ENCODE measurements at regions not wholly inside any gene's neighbourhood (a gene's known extent, or its start where the extent isn't known, plus 50 kb on each side); places are given as distances from the start of the nearest gene placed in this dataset.

GRCh38 chr18:65477455-65477854 lies 273.4 kb upstream of the CDH7 start:
- Histone ChIP-seq H3K27me3 (ENCODE audit: control insufficient read depth, insufficient read depth, low read length) (no peaks in the 10 kb centered on the region), H3K4me3 (ENCODE audit: low read depth, low read length) (no peak overlapping the region), H3K36me3 (ENCODE audit: control insufficient read depth, insufficient read depth, low read length) (no peaks in the 10 kb centered on the region), H3K27ac (ENCODE audit: low read depth, low read length) (no peak overlapping the region), H3K9ac (ENCODE audit: low read length) (no peak overlapping the region), H3K4me1 (ENCODE audit: control insufficient read depth, insufficient read depth, low read length) (no peaks in the 10 kb centered on the region), H3K9me3 (ENCODE audit: control insufficient read depth, insufficient read depth, low read depth, low read length) (no peaks in the 10 kb centered on the region)

GRCh38 chr18:65468881-65469280 lies 281.9 kb upstream of the CDH7 start:
- no peaks in the 10 kb centered on the region for H3K9me3 ChIP-seq (ENCODE audit: control insufficient read depth, insufficient read depth, low read depth, low read length)
- no peaks in the 10 kb centered on the region for H3K27me3 ChIP-seq (ENCODE audit: control insufficient read depth, insufficient read depth, low read length)
- no peak overlapping the region for H3K4me3 ChIP-seq (ENCODE audit: low read depth, low read length)
- H3K4me1 ChIP-seq (ENCODE audit: control insufficient read depth, insufficient read depth, low read length) = no peaks in the 10 kb centered on the region
- no peaks in the 10 kb centered on the region for H3K36me3 ChIP-seq (ENCODE audit: control insufficient read depth, insufficient read depth, low read length)
- no peak overlapping the region for H3K27ac ChIP-seq (ENCODE audit: low read depth, low read length)
- H3K9ac ChIP-seq (ENCODE audit: low read length) = no peak overlapping the region

- H3K27me3 ChIP-seq (ENCODE audit: control insufficient read depth, insufficient read depth, low read length) = no peaks in the 10 kb centered on the region
- H3K36me3 ChIP-seq (ENCODE audit: control insufficient read depth, insufficient read depth, low read length) = no peaks in the 10 kb centered on the region
- H3K4me1 ChIP-seq (ENCODE audit: control insufficient read depth, insufficient read depth, low read length) = no peaks in the 10 kb centered on the region
- H3K9me3 ChIP-seq (ENCODE audit: control insufficient read depth, insufficient read depth, low read depth, low read length) = no peaks in the 10 kb centered on the region
- H3K4me3 ChIP-seq (ENCODE audit: low read depth, low read length) = no peak overlapping the region
- H3K9ac ChIP-seq (ENCODE audit: low read length) = no peak overlapping the region
- no peak overlapping the region for H3K27ac ChIP-seq (ENCODE audit: low read depth, low read length)
Measured at GRCh38 chr18:65464361-65464760, 286.5 kb upstream of the CDH7 start.

GRCh38 chr18:65459741-65460140 lies 291.1 kb upstream of the CDH7 start:
- H3K36me3 ChIP-seq (ENCODE audit: control insufficient read depth, insufficient read depth, low read length) = no peaks in the 10 kb centered on the region
- no peaks in the 10 kb centered on the region for H3K4me1 ChIP-seq (ENCODE audit: control insufficient read depth, insufficient read depth, low read length)
- no peaks in the 10 kb centered on the region for H3K9me3 ChIP-seq (ENCODE audit: control insufficient read depth, insufficient read depth, low read depth, low read length)
- no peak overlapping the region for H3K4me3 ChIP-seq (ENCODE audit: low read depth, low read length)
- no peak overlapping the region for H3K27ac ChIP-seq (ENCODE audit: low read depth, low read length)
- H3K27me3 ChIP-seq (ENCODE audit: control insufficient read depth, insufficient read depth, low read length) = no peaks in the 10 kb centered on the region
- no peak overlapping the region for H3K9ac ChIP-seq (ENCODE audit: low read length)

GRCh38 chr18:65458871-65459270 lies 291.9 kb upstream of the CDH7 start:
- no peak overlapping the region for H3K9ac ChIP-seq (ENCODE audit: low read length)
- H3K4me1 ChIP-seq (ENCODE audit: control insufficient read depth, insufficient read depth, low read length) = no peaks in the 10 kb centered on the region
- H3K36me3 ChIP-seq (ENCODE audit: control insufficient read depth, insufficient read depth, low read length) = no peaks in the 10 kb centered on the region
- H3K4me3 ChIP-seq (ENCODE audit: low read depth, low read length) = no peak overlapping the region
- H3K9me3 ChIP-seq (ENCODE audit: control insufficient read depth, insufficient read depth, low read depth, low read length) = no peaks in the 10 kb centered on the region
- H3K27ac ChIP-seq (ENCODE audit: low read depth, low read length) = no peak overlapping the region
- H3K27me3 ChIP-seq (ENCODE audit: control insufficient read depth, insufficient read depth, low read length) = no peaks in the 10 kb centered on the region

- Histone ChIP-seq H3K4me1 (ENCODE audit: control insufficient read depth, insufficient read depth, low read length) (no peaks in the 10 kb centered on the region), H3K4me3 (ENCODE audit: low read depth, low read length) (no peak overlapping the region), H3K9ac (ENCODE audit: low read length) (no peak overlapping the region), H3K36me3 (ENCODE audit: control insufficient read depth, insufficient read depth, low read length) (no peaks in the 10 kb centered on the region), H3K9me3 (ENCODE audit: control insufficient read depth, insufficient read depth, low read depth, low read length) (no peaks in the 10 kb centered on the region), H3K27me3 (ENCODE audit: control insufficient read depth, insufficient read depth, low read length) (no peaks in the 10 kb centered on the region), H3K27ac (ENCODE audit: low read depth, low read length) (no peak overlapping the region)
Measured at GRCh38 chr18:65439188-65439587, 311.6 kb upstream of the CDH7 start.

GRCh38 chr18:65436430-65436829 lies 314.4 kb upstream of the CDH7 start:
- no peaks in the 10 kb centered on the region for H3K9me3 ChIP-seq (ENCODE audit: control insufficient read depth, insufficient read depth, low read depth, low read length)

GRCh38 chr18:65435534-65435933 lies 315.3 kb upstream of the CDH7 start:
- Histone ChIP-seq H3K4me1 (ENCODE audit: control insufficient read depth, insufficient read depth, low read length) (no peaks in the 10 kb centered on the region), H3K9me3 (ENCODE audit: control insufficient read depth, insufficient read depth, low read depth, low read length) (no peaks in the 10 kb centered on the region), H3K4me3 (ENCODE audit: low read depth, low read length) (no peak overlapping the region), H3K9ac (ENCODE audit: low read length) (no peak overlapping the region), H3K27me3 (ENCODE audit: control insufficient read depth, insufficient read depth, low read length) (no peaks in the 10 kb centered on the region), H3K27ac (ENCODE audit: low read depth, low read length) (no peak overlapping the region), H3K36me3 (ENCODE audit: control insufficient read depth, insufficient read depth, low read length) (no peaks in the 10 kb centered on the region)

More at GRCh38 chr18:65436430-65436829, 314.4 kb upstream of the CDH7 start:
- H3K36me3 ChIP-seq (ENCODE audit: control insufficient read depth, insufficient read depth, low read length) = no peaks in the 10 kb centered on the region
- no peak overlapping the region for H3K4me3 ChIP-seq (ENCODE audit: low read depth, low read length)
- H3K27me3 ChIP-seq (ENCODE audit: control insufficient read depth, insufficient read depth, low read length) = no peaks in the 10 kb centered on the region
- H3K9ac ChIP-seq (ENCODE audit: low read length) = no peak overlapping the region
- H3K4me1 ChIP-seq (ENCODE audit: control insufficient read depth, insufficient read depth, low read length) = no peaks in the 10 kb centered on the region
- no peak overlapping the region for H3K27ac ChIP-seq (ENCODE audit: low read depth, low read length)

- H3K27ac ChIP-seq (ENCODE audit: low read depth, low read length) = no peak overlapping the region
- no peaks in the 10 kb centered on the region for H3K9me3 ChIP-seq (ENCODE audit: control insufficient read depth, insufficient read depth, low read depth, low read length)
- H3K36me3 ChIP-seq (ENCODE audit: control insufficient read depth, insufficient read depth, low read length) = no peaks in the 10 kb centered on the region
- H3K4me3 ChIP-seq (ENCODE audit: low read depth, low read length) = no peak overlapping the region
- H3K4me1 ChIP-seq (ENCODE audit: control insufficient read depth, insufficient read depth, low read length) = no peaks in the 10 kb centered on the region
- no peak overlapping the region for H3K9ac ChIP-seq (ENCODE audit: low read length)
- no peaks in the 10 kb centered on the region for H3K27me3 ChIP-seq (ENCODE audit: control insufficient read depth, insufficient read depth, low read length)
Measured at GRCh38 chr18:65429601-65430000, 321.2 kb upstream of the CDH7 start.

- no peak overlapping the region for H3K27ac ChIP-seq (ENCODE audit: low read depth, low read length)
- no peak overlapping the region for H3K9ac ChIP-seq (ENCODE audit: low read length)
- no peaks in the 10 kb centered on the region for H3K36me3 ChIP-seq (ENCODE audit: control insufficient read depth, insufficient read depth, low read length)
- H3K9me3 ChIP-seq (ENCODE audit: control insufficient read depth, insufficient read depth, low read depth, low read length) = no peaks in the 10 kb centered on the region
- no peak overlapping the region for H3K4me3 ChIP-seq (ENCODE audit: low read depth, low read length)
- H3K4me1 ChIP-seq (ENCODE audit: control insufficient read depth, insufficient read depth, low read length) = no peaks in the 10 kb centered on the region
- no peaks in the 10 kb centered on the region for H3K27me3 ChIP-seq (ENCODE audit: control insufficient read depth, insufficient read depth, low read length)
Measured at GRCh38 chr18:65425366-65425765, 325.4 kb upstream of the CDH7 start.

- Histone ChIP-seq H3K36me3 (ENCODE audit: control insufficient read depth, insufficient read depth, low read length) (no peaks in the 10 kb centered on the region), H3K27me3 (ENCODE audit: control insufficient read depth, insufficient read depth, low read length) (no peaks in the 10 kb centered on the region), H3K9ac (ENCODE audit: low read length) (no peak overlapping the region), H3K4me1 (ENCODE audit: control insufficient read depth, insufficient read depth, low read length) (no peaks in the 10 kb centered on the region), H3K4me3 (ENCODE audit: low read depth, low read length) (no peak overlapping the region), H3K27ac (ENCODE audit: low read depth, low read length) (no peak overlapping the region), H3K9me3 (ENCODE audit: control insufficient read depth, insufficient read depth, low read depth, low read length) (no peaks in the 10 kb centered on the region)
Measured at GRCh38 chr18:65423776-65424175, 327.0 kb upstream of the CDH7 start.

GRCh38 chr18:65422544-65423136 lies 328.2 kb upstream of the CDH7 start:
- Histone ChIP-seq H3K9me3 (ENCODE audit: control insufficient read depth, insufficient read depth, low read depth, low read length) (no peaks in the 10 kb centered on the region), H3K36me3 (ENCODE audit: control insufficient read depth, insufficient read depth, low read length) (no peaks in the 10 kb centered on the region), H3K4me1 (ENCODE audit: control insufficient read depth, insufficient read depth, low read length) (no peaks in the 10 kb centered on the region), H3K27me3 (ENCODE audit: control insufficient read depth, insufficient read depth, low read length) (no peaks in the 10 kb centered on the region), H3K4me3 (ENCODE audit: low read depth, low read length) (no peak overlapping the region), H3K9ac (ENCODE audit: low read length) (no peak overlapping the region), H3K27ac (ENCODE audit: low read depth, low read length) (no peak overlapping the region)

All from HUES6 (cell line).